ENCODE measurements at regions not wholly inside any gene's neighbourhood (a gene's known extent, or its start where the extent isn't known, plus 50 kb on each side); places are given as distances from the start of the nearest gene placed in this dataset.

GRCh38 chr1:82849460-82849859, 1048.7 kb downstream of the ADGRL2 start:
- DNase-seq, result no peak

GRCh38 chr1:82848043-82848442, 1047.3 kb downstream of the ADGRL2 start:
- DNase-seq, result no peak

- DNase-seq, result no peak
Observed at GRCh38 chr1:82845866-82846265, 1045.1 kb downstream of the ADGRL2 start.

DNA sequence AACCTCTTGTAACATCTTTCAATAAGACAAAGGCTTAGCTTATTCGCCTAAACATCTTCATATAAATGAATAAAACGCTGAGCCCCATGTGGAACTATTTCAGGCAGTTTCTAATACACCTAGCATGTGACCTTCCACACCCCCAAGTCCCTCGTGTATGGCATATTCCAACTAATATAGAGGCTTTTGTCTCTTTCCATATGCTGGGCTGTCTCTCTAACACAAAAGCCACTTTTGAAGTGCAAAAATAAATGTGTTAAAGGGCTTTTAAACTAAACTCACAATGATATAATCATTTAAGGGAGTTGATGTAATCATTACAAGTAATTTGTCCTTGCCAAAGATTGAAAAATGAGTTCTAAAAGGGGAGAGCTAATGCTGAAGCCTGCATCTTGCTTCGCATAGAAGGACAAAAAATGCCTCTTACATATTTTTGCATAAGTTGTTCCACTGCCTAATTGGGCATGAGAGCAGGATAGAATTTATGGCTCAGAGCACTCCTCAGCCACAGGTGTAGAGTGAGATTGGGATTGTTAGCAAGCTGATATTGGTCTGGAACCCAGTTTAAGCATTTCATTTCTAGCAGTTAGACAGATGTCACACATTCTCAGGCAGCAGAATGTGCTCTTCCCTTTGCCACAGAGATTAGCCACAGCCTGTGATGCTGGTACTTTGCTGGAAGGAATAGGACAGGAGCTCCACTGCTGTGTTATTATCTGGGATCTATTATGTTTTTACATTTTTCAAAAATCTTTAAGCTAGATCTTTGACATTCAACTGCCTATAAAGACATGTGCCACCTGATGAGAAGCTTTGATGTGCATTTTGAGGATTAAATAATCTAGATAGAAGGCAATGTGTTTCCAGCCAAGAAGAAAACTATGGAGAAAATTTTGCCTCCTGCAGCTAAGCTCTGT, 1044.4 kb downstream of the ADGRL2 start:
- no peak for DNase-seq

DNA sequence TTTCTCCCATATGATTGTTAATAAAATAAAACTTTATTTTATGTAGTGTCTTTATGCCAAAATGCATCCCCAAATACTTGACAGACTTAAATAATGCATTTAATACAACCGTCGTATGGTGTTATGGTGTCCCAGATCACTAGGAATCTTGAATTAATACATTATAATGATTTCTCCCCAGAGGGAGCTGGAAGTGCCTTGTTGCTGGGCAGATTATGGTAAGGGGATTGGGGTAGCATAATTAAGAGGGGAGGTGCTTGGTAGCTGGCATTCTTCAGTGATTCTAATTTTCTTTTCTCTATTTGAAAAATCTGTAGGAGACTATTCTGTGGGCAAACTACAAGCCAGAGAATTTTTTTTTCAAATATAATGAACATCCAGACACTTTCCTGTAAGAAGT, 1043.7 kb downstream of the ADGRL2 start:
- no peak for DNase-seq

DNA sequence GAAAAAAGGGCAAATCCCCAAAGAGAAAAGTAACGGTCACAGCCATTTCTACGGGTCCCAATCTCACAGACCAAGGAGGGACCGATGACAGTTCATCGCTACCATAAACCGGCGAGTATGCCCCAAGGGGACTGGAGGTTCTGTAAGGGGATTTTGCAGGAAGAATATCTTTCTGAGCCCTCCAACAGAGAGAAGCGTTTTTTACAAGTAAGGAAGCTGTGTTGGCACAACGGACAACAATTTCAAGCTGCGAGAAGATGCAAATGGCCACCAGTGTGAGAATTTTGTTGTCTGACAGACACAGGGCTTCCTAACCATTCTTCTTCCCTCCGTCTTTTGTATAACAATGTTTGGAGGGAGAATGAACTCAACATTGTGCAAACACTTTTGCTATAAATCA, 1043.1 kb downstream of the ADGRL2 start:
- DNase-seq, result no peak

DNA sequence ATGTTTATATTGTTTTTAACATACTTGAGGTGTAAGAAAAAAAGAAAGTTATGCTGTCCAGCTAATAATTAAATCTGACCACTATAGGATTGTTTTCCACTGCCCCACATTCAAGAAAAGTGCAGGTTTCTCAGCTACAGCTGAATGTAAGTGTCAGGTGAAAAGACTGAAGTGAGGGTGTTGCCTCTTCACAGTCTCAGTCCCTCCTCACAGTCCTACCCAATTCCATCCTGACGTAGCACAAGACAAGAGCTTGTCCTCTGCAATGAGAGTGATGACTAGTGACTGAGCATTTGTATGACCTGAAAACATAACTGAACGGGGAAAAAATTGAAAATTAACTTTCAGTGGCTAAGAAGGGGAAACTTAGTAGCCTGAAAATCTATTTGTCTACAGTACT, 1039.5 kb downstream of the ADGRL2 start:
- no peak for DNase-seq

- DNase-seq, result no peak
Observed at GRCh38 chr1:82837766-82838465, 1037.2 kb downstream of the ADGRL2 start.

DNA sequence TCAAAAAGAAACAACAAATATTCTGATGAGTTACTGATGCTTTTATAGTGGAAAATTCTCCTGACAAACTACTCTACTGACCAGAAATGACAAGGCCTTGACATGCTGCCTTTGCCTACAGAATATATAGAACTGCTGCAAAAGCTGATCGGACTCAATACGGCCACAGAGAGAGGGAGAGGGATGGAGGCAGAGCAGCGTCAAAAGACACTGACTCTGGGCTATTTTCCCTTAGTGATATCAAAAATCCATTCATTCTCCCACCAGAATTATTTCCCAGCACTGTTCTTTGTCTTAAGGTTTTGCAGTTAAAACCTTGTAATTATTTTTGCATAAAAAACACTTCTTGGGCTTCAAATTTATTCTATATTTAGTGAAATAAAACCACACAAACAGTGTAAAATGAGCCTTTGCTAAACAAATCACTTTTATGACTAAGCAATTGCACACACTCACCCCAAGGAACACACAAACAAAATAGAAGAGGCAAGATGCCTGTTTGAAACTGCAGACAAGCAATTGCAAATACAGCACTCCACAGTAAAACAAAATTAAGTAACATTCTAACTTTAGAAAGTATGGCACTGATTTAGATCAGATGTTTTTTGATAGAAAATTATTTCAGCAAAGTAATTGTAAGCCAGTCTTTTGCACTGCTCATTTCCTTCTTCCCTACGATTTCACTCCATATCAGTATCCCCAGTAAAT, 1036.4 kb downstream of the ADGRL2 start:
- no peak for DNase-seq

- DNase-seq, result no peak
Observed at GRCh38 chr1:82836213-82836972, 1035.7 kb downstream of the ADGRL2 start.

DNA sequence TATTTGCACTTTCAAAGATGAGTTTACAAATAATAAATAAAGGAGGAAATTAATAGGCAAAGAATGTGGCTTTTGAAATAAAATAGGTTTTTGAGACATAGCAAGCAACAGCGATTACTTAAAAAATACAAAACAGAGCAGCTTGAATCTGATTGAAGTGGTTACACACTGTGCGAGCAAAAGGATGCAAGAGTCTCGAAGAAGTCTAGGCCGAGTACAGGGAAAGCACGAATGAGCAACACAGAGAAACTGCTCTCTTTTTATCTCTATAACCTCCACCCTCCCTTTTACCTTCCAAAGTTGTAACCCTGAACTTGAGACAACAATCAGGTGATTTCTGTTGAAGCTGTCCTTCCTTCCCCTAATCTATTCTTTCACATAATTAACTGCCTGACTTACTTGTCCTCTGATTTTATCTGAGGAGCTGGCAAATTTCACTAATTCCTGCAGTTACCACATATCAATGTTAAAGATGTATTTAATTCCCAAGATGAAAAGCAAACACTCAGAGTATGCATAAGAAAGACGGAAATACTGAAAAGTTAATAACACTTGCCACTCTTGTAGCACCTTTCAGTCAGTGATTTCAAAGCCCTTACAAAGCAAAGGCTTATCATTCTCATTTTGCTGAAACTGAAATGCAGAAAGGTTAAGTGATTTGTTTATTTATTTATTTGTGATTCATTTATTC, 1030.1 kb downstream of the ADGRL2 start:
- DNase-seq, result no peak

DNA sequence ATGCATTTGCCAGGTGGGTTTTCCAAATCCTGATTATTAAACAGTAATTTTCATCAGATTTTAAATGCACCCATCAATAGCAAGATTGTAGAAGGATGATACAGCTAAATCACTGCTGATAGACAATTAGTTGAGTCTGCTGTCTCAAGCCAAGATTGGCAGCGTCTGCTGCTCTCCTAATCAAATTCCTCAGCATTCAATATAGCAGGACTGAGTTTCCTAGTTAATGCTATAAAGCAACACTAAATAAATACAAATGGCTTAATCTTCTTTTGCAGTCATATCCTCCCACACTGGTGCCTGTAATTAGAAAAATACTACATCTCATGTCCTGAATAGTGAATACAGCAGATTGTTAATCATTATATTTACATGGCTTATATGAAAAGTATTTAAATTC, 1028.8 kb downstream of the ADGRL2 start:
- DNase-seq, result no peak

- DNase-seq, result no peak
Observed at GRCh38 chr1:82823876-82824275, 1023.1 kb downstream of the ADGRL2 start.

GRCh38 chr1:82820816-82821215, 1020.1 kb downstream of the ADGRL2 start:
- no peak for DNase-seq

DNA sequence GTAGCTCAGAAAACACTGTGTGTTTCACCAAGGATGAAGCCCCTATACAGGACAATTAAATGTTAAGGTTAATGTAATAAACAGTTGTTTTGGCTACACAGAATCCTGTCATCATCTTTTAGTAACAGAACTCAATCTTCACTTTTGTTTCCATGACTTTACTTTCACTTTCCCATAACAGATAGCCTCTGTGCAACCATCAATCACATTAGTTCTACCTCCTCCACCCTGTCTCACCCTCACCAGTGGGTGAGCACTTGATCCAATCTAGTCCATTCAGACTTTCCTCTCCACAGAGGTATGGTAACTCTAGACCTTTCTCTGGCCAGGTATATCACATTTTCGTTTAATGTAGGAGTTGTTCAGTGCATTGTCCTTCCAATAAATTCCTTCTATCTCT, 1018.5 kb downstream of the ADGRL2 start:
- no peak for DNase-seq

GRCh38 chr1:82818586-82818985, 1017.9 kb downstream of the ADGRL2 start:
- DNase-seq, result no peak

DNA sequence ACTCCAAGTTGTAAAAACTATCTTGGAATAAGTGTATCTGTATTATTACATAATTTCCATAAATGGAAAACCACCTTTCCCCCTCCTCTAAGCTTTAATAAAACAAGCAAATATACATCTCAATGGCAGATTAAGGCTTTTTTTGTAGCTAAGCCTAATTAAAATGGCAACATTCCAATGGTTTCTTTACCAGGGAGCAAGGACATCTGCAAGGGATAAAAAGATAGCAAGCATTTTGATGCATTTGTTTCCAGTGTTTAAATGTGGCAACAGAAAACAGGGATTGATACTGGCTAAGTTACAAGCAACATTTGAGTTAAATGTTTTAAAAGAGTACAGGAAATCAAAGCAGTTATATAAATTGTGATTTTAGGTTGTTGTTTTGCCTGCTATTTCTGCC, 1012.7 kb downstream of the ADGRL2 start:
- DNase-seq, result no peak

- no peak for DNase-seq
Observed at GRCh38 chr1:82810601-82811000, 1009.9 kb downstream of the ADGRL2 start.

- DNase-seq, result no peak
Observed at GRCh38 chr1:82807563-82807962, 1006.8 kb downstream of the ADGRL2 start.

GRCh38 chr1:82806133-82806532, 1005.4 kb downstream of the ADGRL2 start:
- DNase-seq, result no peak

DNA sequence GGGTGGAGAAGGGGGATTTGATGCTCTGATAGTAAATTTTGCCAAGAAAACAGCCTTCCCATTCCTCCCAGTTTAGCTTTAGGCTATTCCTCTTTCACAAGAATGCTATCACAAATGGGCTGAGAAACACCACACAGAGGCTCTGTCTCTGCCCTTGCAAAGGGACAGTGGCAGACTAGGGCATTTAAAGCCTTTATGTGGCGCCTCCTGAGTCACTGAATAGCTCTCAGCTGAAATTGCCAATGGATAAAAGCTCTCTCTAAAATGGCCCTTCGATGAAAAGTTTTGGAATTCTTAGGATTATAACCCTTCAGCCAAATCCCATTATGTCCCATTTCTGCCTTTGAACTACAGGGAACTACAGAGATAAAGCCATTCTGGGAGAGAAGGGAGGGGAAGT, 1000.4 kb downstream of the ADGRL2 start:
- DNase-seq, result no peak

- no peak for DNase-seq
Observed at GRCh38 chr1:82800721-82801120, 1000.0 kb downstream of the ADGRL2 start.
